ENCODE measurements at regions not wholly inside any gene's neighbourhood (a gene's known extent, or its start where the extent isn't known, plus 50 kb on each side); places are given as distances from the start of the nearest gene placed in this dataset.

- Histone ChIP-seq H3K4me1 (ENCODE audit: insufficient read depth, low read length) (peaks cover 8% of the 10 kb centered on the region), H3K9me3 (ENCODE audit: low read depth, low read length) (no peaks in the 10 kb centered on the region), H3K27me3 (ENCODE audit: insufficient read depth, low read length) (no peaks in the 10 kb centered on the region), H3K4me3 (ENCODE audit: low read length) (no peak overlapping the region)
Measured at GRCh38 chr3:159898147-159898546, 90.5 kb upstream of the IL12A start.

- Histone ChIP-seq H3K27me3 (ENCODE audit: insufficient read depth, low read length) (no peaks in the 10 kb centered on the region), H3K4me3 (ENCODE audit: low read length) (no peak overlapping the region), H3K9me3 (ENCODE audit: low read depth, low read length) (no peaks in the 10 kb centered on the region), H3K4me1 (ENCODE audit: insufficient read depth, low read length) (peaks cover 11% of the 10 kb centered on the region)
Measured at GRCh38 chr3:159899166-159899565, 89.5 kb upstream of the IL12A start.

- no peaks in the 10 kb centered on the region for H3K27me3 ChIP-seq (ENCODE audit: insufficient read depth, low read length)
- H3K4me1 ChIP-seq (ENCODE audit: insufficient read depth, low read length): peaks cover 28% of the 10 kb centered on the region
- H3K9me3 ChIP-seq (ENCODE audit: low read depth, low read length): no peaks in the 10 kb centered on the region
- H3K4me3 ChIP-seq (ENCODE audit: low read length): no peak overlapping the region
Measured at GRCh38 chr3:159902546-159903314, 85.9 kb upstream of the IL12A start.

- Histone ChIP-seq H3K27me3 (ENCODE audit: insufficient read depth, low read length) (no peaks in the 10 kb centered on the region), H3K4me1 (ENCODE audit: insufficient read depth, low read length) (peaks cover 39% of the 10 kb centered on the region), H3K4me3 (ENCODE audit: low read length) (no peak overlapping the region), H3K9me3 (ENCODE audit: low read depth, low read length) (no peaks in the 10 kb centered on the region)
Measured at GRCh38 chr3:159904455-159904854, 84.2 kb upstream of the IL12A start.

GRCh38 chr3:159904911-159905310 lies 83.7 kb upstream of the IL12A start:
- no peaks in the 10 kb centered on the region for H3K27me3 ChIP-seq (ENCODE audit: insufficient read depth, low read length)
- H3K9me3 ChIP-seq (ENCODE audit: low read depth, low read length): no peaks in the 10 kb centered on the region
- peaks cover 39% of the 10 kb centered on the region for H3K4me1 ChIP-seq (ENCODE audit: insufficient read depth, low read length)
- no peak overlapping the region for H3K4me3 ChIP-seq (ENCODE audit: low read length)

GRCh38 chr3:159907828-159908227 lies 80.8 kb upstream of the IL12A start:
- Histone ChIP-seq H3K27me3 (ENCODE audit: insufficient read depth, low read length) (no peaks in the 10 kb centered on the region), H3K4me1 (ENCODE audit: insufficient read depth, low read length) (peaks cover 50% of the 10 kb centered on the region), H3K4me3 (ENCODE audit: low read length) (no peak overlapping the region), H3K9me3 (ENCODE audit: low read depth, low read length) (no peaks in the 10 kb centered on the region)

GRCh38 chr3:159910991-159911663 lies 77.5 kb upstream of the IL12A start:
- Histone ChIP-seq H3K9me3 (ENCODE audit: low read depth, low read length) (no peaks in the 10 kb centered on the region), H3K27me3 (ENCODE audit: insufficient read depth, low read length) (no peaks in the 10 kb centered on the region), H3K4me3 (ENCODE audit: low read length) (peak overlapping the region; percentile 14), H3K4me1 (ENCODE audit: insufficient read depth, low read length) (peaks cover 32% of the 10 kb centered on the region)

GRCh38 chr3:159911664-159912037 lies 77.0 kb upstream of the IL12A start:
- H3K4me1 ChIP-seq (ENCODE audit: insufficient read depth, low read length): peaks cover 32% of the 10 kb centered on the region
- no peak overlapping the region for H3K4me3 ChIP-seq (ENCODE audit: low read length)
- no peaks in the 10 kb centered on the region for H3K27me3 ChIP-seq (ENCODE audit: insufficient read depth, low read length)
- no peaks in the 10 kb centered on the region for H3K9me3 ChIP-seq (ENCODE audit: low read depth, low read length)

GRCh38 chr3:159913712-159914414 lies 74.8 kb upstream of the IL12A start:
- Histone ChIP-seq H3K27me3 (ENCODE audit: insufficient read depth, low read length) (no peaks in the 10 kb centered on the region), H3K9me3 (ENCODE audit: low read depth, low read length) (no peaks in the 10 kb centered on the region), H3K4me3 (ENCODE audit: low read length) (no peak overlapping the region), H3K4me1 (ENCODE audit: insufficient read depth, low read length) (peaks cover 15% of the 10 kb centered on the region)

- Histone ChIP-seq H3K9me3 (ENCODE audit: low read depth, low read length) (no peaks in the 10 kb centered on the region), H3K4me3 (ENCODE audit: low read length) (no peak overlapping the region), H3K4me1 (ENCODE audit: insufficient read depth, low read length) (peaks cover 15% of the 10 kb centered on the region), H3K27me3 (ENCODE audit: insufficient read depth, low read length) (no peaks in the 10 kb centered on the region)
Measured at GRCh38 chr3:159914426-159914825, 74.2 kb upstream of the IL12A start.

- Histone ChIP-seq H3K27me3 (ENCODE audit: insufficient read depth, low read length) (no peaks in the 10 kb centered on the region), H3K4me1 (ENCODE audit: insufficient read depth, low read length) (peaks cover 9% of the 10 kb centered on the region), H3K9me3 (ENCODE audit: low read depth, low read length) (no peaks in the 10 kb centered on the region)
Measured at GRCh38 chr3:159916052-159916451, 72.6 kb upstream of the IL12A start.

GRCh38 chr3:159917141-159917540 lies 71.5 kb upstream of the IL12A start:
- Histone ChIP-seq H3K9me3 (ENCODE audit: low read depth, low read length) (no peaks in the 10 kb centered on the region), H3K4me1 (ENCODE audit: insufficient read depth, low read length) (peaks cover 3% of the 10 kb centered on the region), H3K4me3 (ENCODE audit: low read length) (no peak overlapping the region), H3K27me3 (ENCODE audit: insufficient read depth, low read length) (no peaks in the 10 kb centered on the region)

More at GRCh38 chr3:159916052-159916451, 72.6 kb upstream of the IL12A start:
- H3K4me3 ChIP-seq (ENCODE audit: low read length): no peak overlapping the region

GRCh38 chr3:159919873-159920272 lies 68.8 kb upstream of the IL12A start:
- Histone ChIP-seq H3K4me1 (ENCODE audit: insufficient read depth, low read length) (peaks cover 29% of the 10 kb centered on the region), H3K27me3 (ENCODE audit: insufficient read depth, low read length) (no peaks in the 10 kb centered on the region), H3K9me3 (ENCODE audit: low read depth, low read length) (no peaks in the 10 kb centered on the region), H3K4me3 (ENCODE audit: low read length) (no peak overlapping the region)

GRCh38 chr3:159922193-159922840 lies 66.3 kb upstream of the IL12A start:
- Histone ChIP-seq H3K9me3 (ENCODE audit: low read depth, low read length) (no peaks in the 10 kb centered on the region), H3K4me1 (ENCODE audit: insufficient read depth, low read length) (peaks cover 29% of the 10 kb centered on the region), H3K4me3 (ENCODE audit: low read length) (no peak overlapping the region), H3K27me3 (ENCODE audit: insufficient read depth, low read length) (no peaks in the 10 kb centered on the region)

- Histone ChIP-seq H3K9me3 (ENCODE audit: low read depth, low read length) (no peaks in the 10 kb centered on the region), H3K4me1 (ENCODE audit: insufficient read depth, low read length) (peaks cover 34% of the 10 kb centered on the region), H3K4me3 (ENCODE audit: low read length) (no peak overlapping the region), H3K27me3 (ENCODE audit: insufficient read depth, low read length) (no peaks in the 10 kb centered on the region)
Measured at GRCh38 chr3:159922861-159923312, 65.7 kb upstream of the IL12A start.
